ENCODE measurements at regions not wholly inside any gene's neighbourhood (a gene's known extent, or its start where the extent isn't known, plus 50 kb on each side); places are given as distances from the start of the nearest gene placed in this dataset.
"Not testable (repeated sequence)": the region's sequence is repeated elsewhere in the genome, so short reads cannot be mapped to it uniquely, and the experiment has no call there.

DNA sequence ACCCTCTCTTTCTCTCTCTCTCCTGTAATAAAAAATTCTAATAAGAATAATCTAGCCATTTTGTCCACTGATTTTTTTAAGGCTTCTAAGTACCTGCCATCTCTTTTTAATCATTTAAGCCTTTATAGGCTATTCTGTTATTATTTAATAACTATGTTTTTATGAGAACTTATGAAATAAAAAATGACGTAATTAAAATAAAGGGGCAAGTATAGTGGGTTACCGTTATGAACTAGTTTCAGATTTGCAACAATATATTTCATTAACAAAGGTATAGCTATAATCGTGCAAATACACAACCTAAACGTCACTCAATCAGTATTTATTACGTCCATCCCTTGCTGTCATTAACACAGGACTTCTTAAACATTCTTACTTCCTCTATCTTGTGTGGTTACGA, 1382.2 kb downstream of the KHDRBS2 start:
- not testable (repeated sequence) for H2AK5ac ChIP-seq (ENCODE audit: insufficient read length, low read length); H2BK12ac ChIP-seq (ENCODE audit: insufficient read length, low read depth, low read length); H3T11ph ChIP-seq (ENCODE audit: low read length); H3K27me3 ChIP-seq (ENCODE audit: insufficient read depth, low read length); H4K20me1 ChIP-seq (ENCODE audit: control insufficient read depth, insufficient read depth, insufficient read length); H3K4me1 Mint-ChIP-seq; H3K9ac ChIP-seq (ENCODE audit: extremely low read depth, insufficient read length, low read length); H3K27ac Mint-ChIP-seq; H3K79me2 ChIP-seq (ENCODE audit: insufficient read depth, low read length); H3K23me2 ChIP-seq (ENCODE audit: insufficient read length, low read depth, low read length, poor library complexity, severe bottlenecking); H4K8ac ChIP-seq (replicated peaks; ENCODE audit: insufficient read length, low read depth, low read length); H3K14ac ChIP-seq (ENCODE audit: insufficient read depth, low read length); H3K9me3 ChIP-seq (ENCODE audit: control insufficient read depth, low read depth, low read length); DNase-seq; H2BK20ac ChIP-seq (ENCODE audit: low read depth, low read length, poor library complexity, severe bottlenecking); H3K23ac ChIP-seq (ENCODE audit: insufficient read length, low read depth, low read length); H3K79me1 ChIP-seq (ENCODE audit: insufficient read depth, low read depth, low read length, poor library complexity, severe bottlenecking); H3K4me3 Mint-ChIP-seq; H3K18ac ChIP-seq (ENCODE audit: insufficient read length, low read depth, low read length); H3K27me3 Mint-ChIP-seq (ENCODE audit: low read depth); H2BK120ac ChIP-seq (ENCODE audit: low read depth, low read length, poor library complexity, severe bottlenecking); H3K56ac ChIP-seq (ENCODE audit: insufficient read length, low read depth, low read length); H2AFZ ChIP-seq (ENCODE audit: low read length); H4K5ac ChIP-seq (ENCODE audit: insufficient read length, low read depth, low read length); H3K4me1 ChIP-seq (ENCODE audit: insufficient read depth, low read length); H2BK5ac ChIP-seq (ENCODE audit: insufficient read length, low read length); H3K27ac ChIP-seq (ENCODE audit: insufficient read length, low read depth, low read length); H4K91ac ChIP-seq (ENCODE audit: insufficient read length, low read depth, low read length); H3K4ac ChIP-seq (ENCODE audit: low read depth, low read length); H3K4me2 ChIP-seq (ENCODE audit: insufficient read depth, insufficient read length, low read length); H2BK15ac ChIP-seq (ENCODE audit: low read depth, low read length)
- Mint-ChIP-seq H3K9me3 (peaks cover 12 to 23% of the 10 kb centered on the region in 2 experiments), H3K36me3 (ENCODE audit: insufficient read depth in 1 of 3, low read depth in 3 of 3) (peaks cover 7 to 13% (median 12%) of the 10 kb centered on the region in 3 experiments)
- WGBS (ENCODE audit: extremely low coverage, insufficient read length, low lambda C conversion rate): no CpG with 5 or more reads among the region's 6 CpGs

DNA sequence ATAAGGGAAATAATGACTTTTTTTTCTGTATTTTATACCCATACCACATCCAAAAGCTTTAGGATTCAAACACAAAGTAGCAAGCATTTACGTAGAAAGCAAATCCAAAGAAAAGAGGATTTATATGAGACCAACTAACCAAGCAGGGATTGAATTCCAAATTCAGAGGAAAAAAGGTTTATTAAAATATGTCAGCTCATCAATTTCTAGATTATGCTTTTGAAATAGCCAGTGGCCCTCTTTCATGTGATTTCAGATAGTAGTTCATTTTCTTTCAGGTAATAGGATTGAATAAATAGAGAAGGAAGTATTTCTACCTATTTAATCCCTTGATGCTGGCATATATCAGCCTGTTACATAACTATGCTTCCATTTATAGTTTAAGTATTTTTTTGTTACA, 1392.7 kb downstream of the KHDRBS2 start:
- H3K4me1 Mint-ChIP-seq; H2BK20ac ChIP-seq (ENCODE audit: low read depth, low read length, poor library complexity, severe bottlenecking); H3K27me3 ChIP-seq (ENCODE audit: insufficient read depth, low read length); H2BK120ac ChIP-seq (ENCODE audit: low read depth, low read length, poor library complexity, severe bottlenecking); H3K14ac ChIP-seq (ENCODE audit: insufficient read depth, low read length); H3K9me3 Mint-ChIP-seq; H2BK15ac ChIP-seq (ENCODE audit: low read depth, low read length); H2BK5ac ChIP-seq (ENCODE audit: insufficient read length, low read length); H3K4me3 Mint-ChIP-seq; H4K91ac ChIP-seq (ENCODE audit: insufficient read length, low read depth, low read length); H2AK5ac ChIP-seq (ENCODE audit: insufficient read length, low read length); H3K9me3 ChIP-seq (ENCODE audit: control insufficient read depth, low read depth, low read length); H2AFZ ChIP-seq (ENCODE audit: low read length); H3K79me2 ChIP-seq (ENCODE audit: insufficient read depth, low read length); H3T11ph ChIP-seq (ENCODE audit: low read length); H3K27ac Mint-ChIP-seq; H3K4me1 ChIP-seq (ENCODE audit: insufficient read depth, low read length); H3K18ac ChIP-seq (ENCODE audit: insufficient read length, low read depth, low read length); H4K8ac ChIP-seq (replicated peaks; ENCODE audit: insufficient read length, low read depth, low read length); H2BK12ac ChIP-seq (ENCODE audit: insufficient read length, low read depth, low read length); H4K5ac ChIP-seq (ENCODE audit: insufficient read length, low read depth, low read length); H4K20me1 ChIP-seq (ENCODE audit: control insufficient read depth, insufficient read depth, insufficient read length); H3K79me1 ChIP-seq (ENCODE audit: insufficient read depth, low read depth, low read length, poor library complexity, severe bottlenecking); DNase-seq; H3K4me2 ChIP-seq (ENCODE audit: insufficient read depth, insufficient read length, low read length); H3K56ac ChIP-seq (ENCODE audit: insufficient read length, low read depth, low read length); H3K23me2 ChIP-seq (ENCODE audit: insufficient read length, low read depth, low read length, poor library complexity, severe bottlenecking); H3K27me3 Mint-ChIP-seq (ENCODE audit: low read depth); H3K4ac ChIP-seq (ENCODE audit: low read depth, low read length); H3K23ac ChIP-seq (ENCODE audit: insufficient read length, low read depth, low read length); H3K27ac ChIP-seq (ENCODE audit: insufficient read length, low read depth, low read length); H3K9ac ChIP-seq (ENCODE audit: extremely low read depth, insufficient read length, low read length); H3K36me3 Mint-ChIP-seq (ENCODE audit: insufficient read depth in 1 of 3, low read depth in 3 of 3): not testable (repeated sequence)
- no CpG with 5 or more reads among the region's 1 CpG for WGBS (ENCODE audit: extremely low coverage, insufficient read length, low lambda C conversion rate)
